ENCODE measurements at regions not wholly inside any gene's neighbourhood (a gene's known extent, or its start where the extent isn't known, plus 50 kb on each side); places are given as distances from the start of the nearest gene placed in this dataset.

GRCh38 chr3:68315546-68315945 lies 616.8 kb downstream of the TAFA4 start:
- Histone ChIP-seq H3K4me3 (ENCODE audit: low read depth in 1 of 2, low read length in 2 of 2) (no peak overlapping the region), H3K36me3 (ENCODE audit: insufficient read depth, low read length) (no peaks in the 10 kb centered on the region), H3K27me3 (ENCODE audit: insufficient read depth, low read length, poor library complexity) (no peaks in the 10 kb centered on the region), H3K27ac (ENCODE audit: low read length) (no peak overlapping the region), H3K4me2 (ENCODE audit: insufficient read depth, low read length) (no peak overlapping the region), H3K9me3 (ENCODE audit: insufficient read depth, low read length, severe bottlenecking) (no peaks in the 10 kb centered on the region), H3K4me1 (ENCODE audit: insufficient read depth, low read length) (no peaks in the 10 kb centered on the region), H3K9ac (ENCODE audit: low read depth, low read length) (no peak overlapping the region), H4K20me1 (ENCODE audit: insufficient read depth, low read length) (no peaks in the 10 kb centered on the region), H2AFZ (ENCODE audit: low read depth, low read length) (no peak overlapping the region), H3K79me2 (ENCODE audit: insufficient read depth, low read length) (no peaks in the 10 kb centered on the region)
- TF ChIP-seq EZH2 (IDR thresholded peaks at IDR 0.05; ENCODE audit: borderline replicate concordance, low read depth, low read length, severe bottlenecking): no peak
- TF ChIP-seq, protein P1, sequence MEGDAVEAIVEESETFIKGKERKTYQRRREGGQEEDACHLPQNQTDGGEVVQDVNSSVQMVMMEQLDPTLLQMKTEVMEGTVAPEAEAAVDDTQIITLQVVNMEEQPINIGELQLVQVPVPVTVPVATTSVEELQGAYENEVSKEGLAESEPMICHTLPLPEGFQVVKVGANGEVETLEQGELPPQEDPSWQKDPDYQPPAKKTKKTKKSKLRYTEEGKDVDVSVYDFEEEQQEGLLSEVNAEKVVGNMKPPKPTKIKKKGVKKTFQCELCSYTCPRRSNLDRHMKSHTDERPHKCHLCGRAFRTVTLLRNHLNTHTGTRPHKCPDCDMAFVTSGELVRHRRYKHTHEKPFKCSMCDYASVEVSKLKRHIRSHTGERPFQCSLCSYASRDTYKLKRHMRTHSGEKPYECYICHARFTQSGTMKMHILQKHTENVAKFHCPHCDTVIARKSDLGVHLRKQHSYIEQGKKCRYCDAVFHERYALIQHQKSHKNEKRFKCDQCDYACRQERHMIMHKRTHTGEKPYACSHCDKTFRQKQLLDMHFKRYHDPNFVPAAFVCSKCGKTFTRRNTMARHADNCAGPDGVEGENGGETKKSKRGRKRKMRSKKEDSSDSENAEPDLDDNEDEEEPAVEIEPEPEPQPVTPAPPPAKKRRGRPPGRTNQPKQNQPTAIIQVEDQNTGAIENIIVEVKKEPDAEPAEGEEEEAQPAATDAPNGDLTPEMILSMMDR (IDR thresholded peaks at IDR 0.05; ENCODE audit: borderline replicate concordance, extremely low read depth, low read length, poor library complexity, severe bottlenecking): no peak
- DNase-seq: no peak
- no peak for ATAC-seq (ENCODE audit: insufficient read depth, low read depth)

DNA sequence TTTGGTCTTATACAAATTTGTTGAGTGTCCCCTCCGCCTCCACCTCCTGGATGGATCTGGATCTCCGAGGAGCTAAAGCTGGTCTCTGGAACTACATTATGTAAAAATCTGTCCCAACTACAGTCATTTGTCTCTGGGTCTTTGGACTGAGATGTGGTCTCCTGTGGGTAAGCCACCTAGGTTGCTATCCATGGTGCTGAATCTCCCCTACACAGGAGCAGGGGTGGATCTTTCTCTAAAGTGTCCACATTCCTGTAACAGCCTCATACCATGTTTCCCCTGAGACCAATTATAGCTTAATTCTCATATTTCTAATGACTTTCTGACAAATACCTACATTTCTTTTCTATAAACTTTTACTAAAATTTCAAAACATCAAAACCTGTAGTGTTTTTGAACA lies 625.8 kb downstream of the TAFA4 start:
- Histone ChIP-seq H3K4me3 (ENCODE audit: low read depth in 1 of 2, low read length in 2 of 2) (no peak overlapping the region), H3K4me1 (ENCODE audit: insufficient read depth, low read length) (no peaks in the 10 kb centered on the region), H2AFZ (ENCODE audit: low read depth, low read length) (no peak overlapping the region), H3K36me3 (ENCODE audit: insufficient read depth, low read length) (no peaks in the 10 kb centered on the region), H3K9me3 (ENCODE audit: insufficient read depth, low read length, severe bottlenecking) (no peaks in the 10 kb centered on the region), H3K27me3 (ENCODE audit: insufficient read depth, low read length, poor library complexity) (no peaks in the 10 kb centered on the region), H4K20me1 (ENCODE audit: insufficient read depth, low read length) (no peaks in the 10 kb centered on the region), H3K9ac (ENCODE audit: low read depth, low read length) (no peak overlapping the region), H3K27ac (ENCODE audit: low read length) (no peak overlapping the region), H3K79me2 (ENCODE audit: insufficient read depth, low read length) (no peaks in the 10 kb centered on the region), H3K4me2 (ENCODE audit: insufficient read depth, low read length) (no peak overlapping the region)
- TF ChIP-seq, protein P1 (IDR thresholded peaks at IDR 0.05; ENCODE audit: borderline replicate concordance, extremely low read depth, low read length, poor library complexity, severe bottlenecking): no peak
- no peak for TF ChIP-seq EZH2 (IDR thresholded peaks at IDR 0.05; ENCODE audit: borderline replicate concordance, low read depth, low read length, severe bottlenecking)
- DNase-seq (peak; percentile 58), ATAC-seq (ENCODE audit: insufficient read depth, low read depth) (peak; percentile 89)

DNA sequence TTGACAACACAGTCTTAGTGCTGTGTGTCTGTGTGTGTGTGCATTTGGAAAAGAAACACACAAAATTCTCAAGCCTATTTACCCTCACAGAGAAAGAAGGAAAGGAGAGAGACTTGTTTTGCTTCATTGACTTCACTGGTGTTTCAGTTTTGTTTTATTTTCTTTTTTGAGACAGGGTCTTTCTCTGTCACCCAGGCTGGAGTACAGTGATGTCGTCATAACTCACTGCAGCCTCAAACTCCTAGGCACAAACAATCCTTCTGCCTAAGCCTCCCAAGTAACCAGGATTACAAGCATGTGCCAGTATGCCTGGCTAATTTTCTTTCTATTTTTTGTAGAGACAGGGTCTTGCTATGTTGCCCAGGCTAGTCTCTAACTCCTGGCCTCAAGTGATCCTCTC lies 636.9 kb downstream of the TAFA4 start:
- ATAC-seq (ENCODE audit: insufficient read depth, low read depth) (no peak), DNase-seq (no peak)
- H3K27ac ChIP-seq (ENCODE audit: low read length): no peak overlapping the region
- H2AFZ ChIP-seq (ENCODE audit: low read depth, low read length): no peak overlapping the region
- H3K9me3 ChIP-seq (ENCODE audit: insufficient read depth, low read length, severe bottlenecking): no peaks in the 10 kb centered on the region
- H3K79me2 ChIP-seq (ENCODE audit: insufficient read depth, low read length): no peaks in the 10 kb centered on the region
- H3K4me3 ChIP-seq (ENCODE audit: low read depth in 1 of 2, low read length in 2 of 2): no peak overlapping the region
- H4K20me1 ChIP-seq (ENCODE audit: insufficient read depth, low read length): no peaks in the 10 kb centered on the region
- no peaks in the 10 kb centered on the region for H3K27me3 ChIP-seq (ENCODE audit: insufficient read depth, low read length, poor library complexity)
- H3K4me2 ChIP-seq (ENCODE audit: insufficient read depth, low read length): no peak overlapping the region
- H3K36me3 ChIP-seq (ENCODE audit: insufficient read depth, low read length): no peaks in the 10 kb centered on the region
- no peaks in the 10 kb centered on the region for H3K4me1 ChIP-seq (ENCODE audit: insufficient read depth, low read length)
- no peak overlapping the region for H3K9ac ChIP-seq (ENCODE audit: low read depth, low read length)
- TF ChIP-seq EZH2 (IDR thresholded peaks at IDR 0.05; ENCODE audit: borderline replicate concordance, low read depth, low read length, severe bottlenecking): no peak
- TF ChIP-seq, protein P1 (IDR thresholded peaks at IDR 0.05; ENCODE audit: borderline replicate concordance, extremely low read depth, low read length, poor library complexity, severe bottlenecking): no peak

DNA sequence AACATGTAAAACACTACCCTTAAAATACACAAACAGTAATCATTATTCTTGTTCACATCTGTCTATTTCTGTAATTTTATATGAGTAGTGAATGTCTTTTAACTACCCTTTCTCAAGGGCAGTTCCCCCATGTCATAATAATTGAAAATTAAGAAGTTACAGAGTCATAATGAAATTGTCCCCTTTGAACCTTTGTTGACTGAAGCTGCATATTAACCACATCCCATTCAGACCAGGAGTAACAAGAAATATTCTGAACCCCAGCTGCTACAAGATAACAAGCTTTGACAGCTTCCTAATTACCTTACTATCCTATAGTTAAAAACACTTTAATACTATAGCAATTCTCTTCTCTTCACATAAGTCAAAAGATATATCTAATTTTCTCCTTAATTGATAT lies 635.9 kb upstream of the SUCLG2 start:
- H3K79me2 ChIP-seq (ENCODE audit: insufficient read depth, low read length): no peaks in the 10 kb centered on the region
- H3K4me3 ChIP-seq (ENCODE audit: low read depth in 1 of 2, low read length in 2 of 2): no peak overlapping the region
- H3K4me2 ChIP-seq (ENCODE audit: insufficient read depth, low read length): no peak overlapping the region
- H3K36me3 ChIP-seq (ENCODE audit: insufficient read depth, low read length): no peaks in the 10 kb centered on the region
- no peaks in the 10 kb centered on the region for H4K20me1 ChIP-seq (ENCODE audit: insufficient read depth, low read length)
- H3K27ac ChIP-seq (ENCODE audit: low read length): no peak overlapping the region
- no peak overlapping the region for H3K9ac ChIP-seq (ENCODE audit: low read depth, low read length)
- H2AFZ ChIP-seq (ENCODE audit: low read depth, low read length): no peak overlapping the region
- H3K27me3 ChIP-seq (ENCODE audit: insufficient read depth, low read length, poor library complexity): no peaks in the 10 kb centered on the region
- no peaks in the 10 kb centered on the region for H3K4me1 ChIP-seq (ENCODE audit: insufficient read depth, low read length)
- DNase-seq (no peak), ATAC-seq (ENCODE audit: insufficient read depth, low read depth) (no peak)
- no peaks in the 10 kb centered on the region for H3K9me3 ChIP-seq (ENCODE audit: insufficient read depth, low read length, severe bottlenecking)
- TF ChIP-seq, protein P1 (IDR thresholded peaks at IDR 0.05; ENCODE audit: borderline replicate concordance, extremely low read depth, low read length, poor library complexity, severe bottlenecking): no peak
- TF ChIP-seq EZH2 (IDR thresholded peaks at IDR 0.05; ENCODE audit: borderline replicate concordance, low read depth, low read length, severe bottlenecking): no peak

Measured in DND-41 (cell line).